ENCODE measurements at regions not wholly inside any gene's neighbourhood (a gene's known extent, or its start where the extent isn't known, plus 50 kb on each side); places are given as distances from the start of the nearest gene placed in this dataset.

DNA sequence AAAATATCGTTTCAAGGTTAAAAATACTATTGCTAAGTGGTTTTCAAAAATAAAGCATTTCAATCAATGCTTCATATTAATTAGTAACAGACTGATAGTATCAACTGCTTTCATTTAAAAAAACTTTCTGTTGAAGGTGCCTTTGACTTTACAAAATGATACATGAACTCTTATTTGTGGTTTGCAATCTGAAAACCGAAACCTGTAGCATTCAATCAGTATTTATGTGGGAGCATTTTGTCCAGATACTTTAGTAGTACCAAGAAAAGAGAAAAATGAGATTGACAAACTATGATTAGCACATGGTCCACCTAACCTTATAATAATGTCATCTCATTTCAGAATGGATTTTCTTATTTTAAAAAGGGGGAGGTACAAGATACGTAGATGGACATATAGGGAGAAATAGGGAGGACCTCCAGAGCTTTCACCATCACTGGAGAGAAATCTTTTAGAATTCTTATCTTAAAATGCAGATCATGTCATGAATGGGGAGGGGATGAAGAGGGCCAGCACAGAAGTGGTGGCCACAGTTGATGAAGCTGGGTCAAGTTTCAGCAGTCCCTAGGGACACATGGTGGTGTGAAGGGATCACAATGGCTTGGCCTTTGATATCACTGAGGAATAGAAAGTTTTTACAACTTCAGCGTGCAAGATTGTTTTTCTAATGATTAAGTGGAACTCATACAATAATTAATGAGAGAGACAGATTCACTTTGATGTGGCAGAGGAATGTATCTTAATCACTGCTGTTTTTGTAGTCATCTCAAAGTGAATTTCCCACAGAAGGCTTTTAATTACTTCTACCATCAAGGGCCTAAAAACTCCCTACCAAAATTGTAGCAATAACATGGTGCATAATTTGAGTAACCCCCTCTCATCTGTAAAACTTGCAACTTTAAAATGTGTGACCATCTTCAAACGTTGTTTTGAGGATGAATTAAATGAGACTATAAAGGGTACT is 322.3 kb upstream of the EDIL3 start:
- TF ChIP-seq RAD21 (IDR thresholded peaks at IDR 0.05 in 1 of 2, conservative IDR thresholded peaks at IDR 0.05 in 1 of 2; ENCODE audit: low read depth in 2 of 2, low read length in 2 of 2) (no peak), CHD2 (IDR thresholded peaks at IDR 0.05; ENCODE audit: low read length) (no peak)

Measured in H1 (cell line).